ENCODE measurements at regions not wholly inside any gene's neighbourhood (a gene's known extent, or its start where the extent isn't known, plus 50 kb on each side); places are given as distances from the start of the nearest gene placed in this dataset.

- Histone ChIP-seq H3K4me3 (no peak overlapping the region), H3K27ac (no peak overlapping the region), H3K27me3 (no peaks in the 10 kb centered on the region), H3K4me1 (no peaks in the 10 kb centered on the region), H3K36me3 (no peaks in the 10 kb centered on the region), H3K9me3 (no peaks in the 10 kb centered on the region)
- TF ChIP-seq CTCF (IDR thresholded peaks at IDR 0.05) = no peak
- DNase-seq (ENCODE audit: low spot score in 2 of 2) = no peak
- intact Hi-C loops (cut with DNase I) = no loop called here
These were observed 87.6 kb upstream of the PMEPA1 start for GRCh38 chr20:57797401-57797800.

GRCh38 chr20:57795977-57796560, 86.3 kb upstream of the PMEPA1 start:
- Histone ChIP-seq H3K27ac (no peak overlapping the region), H3K27me3 (no peaks in the 10 kb centered on the region), H3K36me3 (no peaks in the 10 kb centered on the region), H3K4me3 (no peak overlapping the region), H3K4me1 (no peaks in the 10 kb centered on the region), H3K9me3 (no peaks in the 10 kb centered on the region)
- DNase-seq (ENCODE audit: low spot score in 2 of 2) = no peak
- TF ChIP-seq CTCF (IDR thresholded peaks at IDR 0.05) = no peak
- intact Hi-C loops (cut with DNase I) = no loop called here

- no peak overlapping the region for H3K27ac ChIP-seq
- no peak for TF ChIP-seq CTCF (IDR thresholded peaks at IDR 0.05)
These were observed 85.5 kb upstream of the PMEPA1 start for GRCh38 chr20:57795342-57795697.

GRCh38 chr20:57794600-57795341, 85.0 kb upstream of the PMEPA1 start:
- Histone ChIP-seq H3K36me3 (no peaks in the 10 kb centered on the region), H3K4me1 (no peaks in the 10 kb centered on the region), H3K27ac (no peak overlapping the region), H3K4me3 (no peak overlapping the region), H3K9me3 (no peaks in the 10 kb centered on the region), H3K27me3 (no peaks in the 10 kb centered on the region)
- no peak for TF ChIP-seq CTCF (IDR thresholded peaks at IDR 0.05)
- no peak for DNase-seq (ENCODE audit: low spot score in 2 of 2)
- intact Hi-C loops (cut with DNase I) = no loop called here

More at GRCh38 chr20:57795342-57795697, 85.5 kb upstream of the PMEPA1 start:
- no peaks in the 10 kb centered on the region for H3K9me3 ChIP-seq
- intact Hi-C loops (cut with DNase I) = no loop called here
- no peak overlapping the region for H3K4me3 ChIP-seq
- H3K4me1 ChIP-seq = no peaks in the 10 kb centered on the region
- no peak for DNase-seq (ENCODE audit: low spot score in 2 of 2)
- no peaks in the 10 kb centered on the region for H3K36me3 ChIP-seq
- H3K27me3 ChIP-seq = no peaks in the 10 kb centered on the region

GRCh38 chr20:57794036-57794435, 84.2 kb upstream of the PMEPA1 start:
- no peaks in the 10 kb centered on the region for H3K9me3 ChIP-seq
- no peaks in the 10 kb centered on the region for H3K36me3 ChIP-seq
- no peaks in the 10 kb centered on the region for H3K27me3 ChIP-seq
- H3K4me1 ChIP-seq = no peaks in the 10 kb centered on the region
- DNase-seq (ENCODE audit: low spot score in 2 of 2) = no peak
- TF ChIP-seq CTCF (IDR thresholded peaks at IDR 0.05) = no peak
- intact Hi-C loops (cut with DNase I) = no loop called here
- no peak overlapping the region for H3K27ac ChIP-seq
- H3K4me3 ChIP-seq = no peak overlapping the region

Measured in ascending aorta (tissue), 2 donors.